CD4-positive, CD25-positive, alpha-beta regulatory T cell (primary cell): ENCODE measurements at regions not wholly inside any gene's neighbourhood (a gene's known extent, or its start where the extent isn't known, plus 50 kb on each side); places are given as distances from the start of the nearest gene placed in this dataset.
A peak's percentile ranks its signal among the peaks of the same experiment; 100 is the strongest.
"Not testable (repeated sequence)": the region's sequence is repeated elsewhere in the genome, so short reads cannot be mapped to it uniquely, and the experiment has no call there.

Experiments used
- ATAC-seq, 2 donors: fragments of 150-1000 bp; cut with Tn5 transposase; one replicate each; pipeline ENCODE4 v1.10.0; 2021; ENCODE audit warnings: low read depth in 2 of 2, moderate number of reproducible peaks in 2 of 2, moderate library complexity in 1 of 2
- DNase-seq, 3 donors: peaks; one replicate each; pipeline versions ENCODE4 v3.0.0 to v3.0.0-alpha.2; 2012 to 2022; ENCODE audit warnings: mixed read lengths in 1 of 3
- H3K27ac ChIP-seq: one replicate; pipeline ENCODE4 v1.7.0; 2013; ENCODE audit warnings: mild to moderate bottlenecking, low read length; ENCODE audit not compliant: insufficient read depth, poor library complexity, severe bottlenecking
- H3K27me3 ChIP-seq: one replicate; pipeline ENCODE4 v1.7.0; 2013; ENCODE audit warnings: low read length; ENCODE audit not compliant: control insufficient read depth, insufficient read depth
- H3K36me3 ChIP-seq: one replicate; pipeline ENCODE4 v1.7.0; 2013; ENCODE audit warnings: mild to moderate bottlenecking, low read length, moderate library complexity; ENCODE audit not compliant: control insufficient read depth, insufficient read depth
- H3K4me1 ChIP-seq: 2 replicates; pipeline ENCODE4 v1.7.0; 2013; ENCODE audit warnings: mild to moderate bottlenecking, low read length; ENCODE audit not compliant: insufficient read depth, control insufficient read depth, poor library complexity, severe bottlenecking
- H3K4me3 ChIP-seq: one replicate; pipeline ENCODE4 v1.7.0; 2013; ENCODE audit warnings: low read depth, mild to moderate bottlenecking, low read length, moderate library complexity
- H3K9me3 ChIP-seq, 2 experiments: 1 replicate in 1 of 2; 2 replicates in 1 of 2; pipeline ENCODE4 v1.7.0; 2013; ENCODE audit warnings: low read length in 2 of 2, mild to moderate bottlenecking in 1 of 2, moderate library complexity in 1 of 2; ENCODE audit not compliant: control insufficient read depth in 2 of 2
- H3K27ac Mint-ChIP-seq, 3 donors: one replicate each; pipeline ENCODE4 v1.8.0; 2020 to 2022; ENCODE audit warnings: mild to moderate bottlenecking in 3 of 3, mixed read lengths in 3 of 3, moderate library complexity in 2 of 3
- H3K27me3 Mint-ChIP-seq: one replicate; pipeline ENCODE4 v1.8.0; 2022; ENCODE audit warnings: mild to moderate bottlenecking, mixed read lengths
- H3K36me3 Mint-ChIP-seq: one replicate; pipeline ENCODE4 v1.8.0; 2020; ENCODE audit warnings: mixed read lengths
- H3K4me1 Mint-ChIP-seq, 4 donors: one replicate each; pipeline ENCODE4 v1.8.0; 2020 to 2022; ENCODE audit warnings: mixed read lengths in 4 of 4, mild to moderate bottlenecking in 1 of 4
- H3K4me3 Mint-ChIP-seq, 4 donors: one replicate each; pipeline ENCODE4 v1.8.0; 2020 to 2022; ENCODE audit warnings: mild to moderate bottlenecking in 4 of 4, mixed read lengths in 4 of 4, moderate library complexity in 3 of 4
- H3K9me3 Mint-ChIP-seq, 7 donors: one replicate each; pipeline ENCODE4 v1.8.0; 2020 to 2022; ENCODE audit warnings: mixed read lengths in 7 of 7, mild to moderate bottlenecking in 3 of 7, moderate library complexity in 2 of 7

DNA sequence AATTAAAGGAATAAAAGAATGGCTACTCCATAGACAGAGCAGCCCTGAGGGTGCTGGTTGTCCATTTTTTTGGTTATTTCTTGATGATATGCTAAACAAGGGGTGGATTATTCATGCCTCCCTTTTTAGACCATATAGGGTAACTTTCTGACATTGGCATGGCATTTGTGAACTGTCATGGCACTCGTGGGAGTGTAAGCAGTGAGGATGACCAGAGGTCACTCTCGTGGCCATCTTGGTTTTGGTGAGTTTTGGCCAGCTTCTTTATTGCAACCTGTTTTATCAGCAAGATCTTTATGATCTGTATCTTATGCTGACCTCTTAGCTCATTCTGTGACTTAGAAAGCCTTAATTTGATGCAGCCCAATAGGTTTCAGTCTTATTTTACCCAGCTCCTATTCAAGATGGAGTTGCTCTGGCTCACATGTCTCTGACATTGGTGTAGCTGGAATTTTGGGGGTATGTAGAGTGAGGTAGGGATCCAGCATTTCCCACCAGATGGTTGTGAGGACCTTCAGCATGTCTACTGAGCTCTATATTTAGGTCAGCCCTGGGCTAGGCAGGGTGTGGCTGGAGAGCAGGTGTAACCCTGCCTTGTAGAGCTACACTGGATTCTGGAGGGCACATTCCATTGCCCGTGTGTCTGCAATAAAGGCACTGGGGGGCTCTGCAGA lies 103.5 kb upstream of the SLC38A2 start:
- Histone ChIP-seq H3K9me3 (no peaks in the 10 kb centered on the region), H3K4me3 (no peak overlapping the region), H3K36me3 (no peaks in the 10 kb centered on the region), H3K4me1 (no peaks in the 10 kb centered on the region), H3K27ac (no peak overlapping the region), H3K27me3 (no peaks in the 10 kb centered on the region)
- DNase-seq (no peak), ATAC-seq (no peak)
- peak overlapping the region in 1 of 3 donors; percentile 51 for H3K27ac Mint-ChIP-seq
- no peak overlapping the region for H3K4me3 Mint-ChIP-seq
- no peaks in the 10 kb centered on the region for H3K27me3 Mint-ChIP-seq
- H3K4me1 Mint-ChIP-seq, result peaks cover 0 to 8% (median 0%) of the 10 kb centered on the region in 4 donors
- H3K36me3 Mint-ChIP-seq, result peaks cover 13% of the 10 kb centered on the region
- peaks cover 0 to 2% (median 0%) of the 10 kb centered on the region in 7 donors for H3K9me3 Mint-ChIP-seq

DNA sequence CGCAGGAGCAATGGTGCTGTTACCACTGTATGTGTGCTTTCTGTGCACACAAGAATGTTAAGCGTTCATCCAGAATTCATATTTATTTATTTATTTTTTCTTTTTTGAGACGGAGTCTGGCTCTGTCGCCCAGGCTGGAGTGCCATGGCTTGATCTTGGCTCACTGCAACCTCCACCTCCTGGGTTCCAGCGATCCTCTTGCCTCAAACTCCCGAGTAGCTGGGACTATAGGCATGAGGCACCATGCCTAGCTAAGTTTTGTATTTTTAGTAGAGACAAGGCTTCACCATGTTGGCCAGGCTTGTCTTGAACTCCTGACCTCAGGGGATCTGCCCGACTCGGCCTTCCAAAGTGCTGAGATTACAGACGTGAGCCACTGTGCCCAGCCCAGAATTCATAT lies 101.8 kb upstream of the SLC38A2 start:
- peaks cover 17% of the 10 kb centered on the region for H3K36me3 Mint-ChIP-seq
- peak overlapping the region in 1 of 3 donors; percentile 58 for H3K27ac Mint-ChIP-seq
- not testable (repeated sequence) for ATAC-seq, H3K9me3 ChIP-seq, H3K27me3 Mint-ChIP-seq, H3K4me1 ChIP-seq, H3K27me3 ChIP-seq, H3K4me3 Mint-ChIP-seq, DNase-seq, H3K36me3 ChIP-seq, H3K9me3 Mint-ChIP-seq, H3K27ac ChIP-seq, H3K4me3 ChIP-seq
- peaks cover 5 to 16% (median 8%) of the 10 kb centered on the region in 4 donors for H3K4me1 Mint-ChIP-seq

DNA sequence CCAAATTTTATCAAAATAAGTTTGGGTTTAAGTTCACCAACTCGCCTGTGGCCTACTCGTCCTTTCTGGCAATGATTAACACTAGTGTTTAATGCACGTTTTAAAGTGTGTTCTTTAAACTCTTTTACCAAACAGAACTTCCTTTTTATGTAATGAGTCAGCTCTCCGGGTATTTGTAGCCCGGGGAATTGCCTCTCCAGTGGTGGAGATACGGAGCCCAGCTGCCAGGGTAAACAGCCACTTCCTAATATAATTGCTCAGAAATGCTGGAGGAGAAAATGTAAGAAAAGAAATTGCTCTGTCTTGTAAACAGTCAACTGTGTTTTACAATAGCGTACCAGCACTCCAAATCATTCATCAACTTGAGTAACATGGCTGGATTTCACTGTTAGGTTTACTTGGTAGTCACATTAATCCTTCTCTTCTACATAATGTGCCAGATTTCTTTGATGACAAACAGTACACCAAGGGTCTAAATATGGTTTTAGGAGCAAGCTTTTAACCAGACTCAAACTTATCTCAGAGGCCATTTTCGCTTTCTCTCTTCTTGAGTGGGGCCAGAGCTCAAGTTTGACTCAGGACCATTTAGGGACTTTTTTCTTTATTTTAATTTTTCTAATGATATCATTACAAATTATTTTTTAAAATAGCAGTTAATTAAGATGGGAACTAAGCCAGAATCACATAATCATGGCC lies 101.2 kb upstream of the SLC38A2 start:
- no peaks in the 10 kb centered on the region for H3K36me3 ChIP-seq
- no peaks in the 10 kb centered on the region for H3K27me3 ChIP-seq
- H3K27ac Mint-ChIP-seq, result peak overlapping the region in 1 of 3 donors; percentile 33
- peaks cover 0 to 2% (median 0%) of the 10 kb centered on the region in 7 donors for H3K9me3 Mint-ChIP-seq
- ATAC-seq, result no peak
- H3K27me3 Mint-ChIP-seq, result no peaks in the 10 kb centered on the region
- H3K4me1 Mint-ChIP-seq, result peaks cover 5 to 16% (median 8%) of the 10 kb centered on the region in 4 donors
- H3K4me3 ChIP-seq, result no peak overlapping the region
- no peak overlapping the region for H3K4me3 Mint-ChIP-seq
- H3K27ac ChIP-seq, result no peak overlapping the region
- no peaks in the 10 kb centered on the region for H3K9me3 ChIP-seq
- peaks cover 13% of the 10 kb centered on the region for H3K36me3 Mint-ChIP-seq
- no peak for DNase-seq
- no peaks in the 10 kb centered on the region for H3K4me1 ChIP-seq

DNA sequence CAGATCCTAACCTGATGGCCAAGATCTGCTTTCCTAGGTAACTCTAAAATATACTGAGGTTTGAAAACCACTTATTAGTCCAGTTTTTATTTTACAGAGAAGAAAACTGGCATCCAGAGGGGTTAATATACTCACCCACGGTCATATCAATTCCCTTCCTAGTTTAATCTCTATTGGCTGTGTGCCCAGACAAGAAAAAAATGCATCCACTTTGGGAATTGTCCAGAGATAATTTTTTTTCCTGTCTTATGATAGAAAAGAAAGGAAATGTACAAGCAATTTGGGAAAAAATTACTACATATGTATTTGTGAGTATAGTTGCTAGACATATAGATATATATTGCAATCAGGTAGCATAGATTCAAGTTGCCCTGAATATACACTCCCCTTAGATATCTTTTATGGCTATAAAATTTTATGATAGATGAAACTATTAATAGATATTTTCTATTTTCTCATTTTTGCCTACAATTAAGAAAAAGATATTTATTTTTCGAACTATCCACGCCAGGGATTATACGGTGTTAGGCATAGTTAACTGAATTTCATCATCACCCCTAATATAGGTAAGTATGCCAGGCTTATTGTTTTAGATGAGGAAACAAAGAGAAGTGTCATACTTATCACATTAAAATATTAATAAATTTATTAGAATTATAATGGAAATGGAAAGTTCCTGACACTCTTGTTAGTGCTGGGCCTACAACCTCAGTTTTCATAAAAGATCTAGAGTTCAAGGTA lies 100.5 kb upstream of the SLC38A2 start:
- ATAC-seq, result no peak
- no peaks in the 10 kb centered on the region for H3K4me1 ChIP-seq
- no peaks in the 10 kb centered on the region for H3K27me3 ChIP-seq
- no peak overlapping the region for H3K27ac Mint-ChIP-seq
- H3K4me1 Mint-ChIP-seq, result peaks cover 5 to 16% (median 8%) of the 10 kb centered on the region in 4 donors
- peaks cover 0 to 2% (median 0%) of the 10 kb centered on the region in 7 donors for H3K9me3 Mint-ChIP-seq
- peaks cover 11% of the 10 kb centered on the region for H3K36me3 Mint-ChIP-seq
- no peaks in the 10 kb centered on the region for H3K9me3 ChIP-seq
- H3K4me3 Mint-ChIP-seq, result no peak overlapping the region
- H3K4me3 ChIP-seq, result no peak overlapping the region
- H3K36me3 ChIP-seq, result no peaks in the 10 kb centered on the region
- no peak overlapping the region for H3K27ac ChIP-seq
- DNase-seq, result no peak
- no peaks in the 10 kb centered on the region for H3K27me3 Mint-ChIP-seq

DNA sequence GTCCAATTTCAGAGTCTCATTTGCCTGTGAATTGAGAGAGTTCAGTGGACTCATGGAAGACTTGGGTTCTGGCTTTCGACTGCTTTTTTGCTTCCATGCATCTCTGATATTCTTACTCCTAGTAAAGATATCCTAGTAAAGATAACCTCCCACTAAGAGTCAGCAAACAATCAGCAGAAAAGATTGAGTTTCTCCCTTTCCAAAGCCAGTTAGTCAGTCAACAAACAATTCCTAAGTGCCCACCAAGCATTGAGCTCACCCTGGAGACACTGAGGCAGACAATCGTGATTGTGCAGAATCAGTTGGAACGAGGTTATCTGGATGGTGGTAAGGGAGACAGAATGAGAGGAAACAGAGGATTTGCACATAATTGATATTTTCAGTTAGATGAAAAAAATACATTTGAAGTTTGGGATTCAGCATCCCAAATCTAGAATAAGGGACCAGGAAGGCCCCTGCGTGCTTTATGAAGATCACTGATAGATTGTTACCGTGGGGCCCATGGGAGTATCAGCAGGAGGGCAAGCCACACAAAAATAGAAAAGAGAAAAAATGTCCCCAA lies 99.7 kb upstream of the SLC38A2 start:
- Histone ChIP-seq H3K4me1 (no peaks in the 10 kb centered on the region), H3K9me3 (no peaks in the 10 kb centered on the region), H3K4me3 (no peak overlapping the region), H3K36me3 (no peaks in the 10 kb centered on the region), H3K27me3 (no peaks in the 10 kb centered on the region), H3K27ac (no peak overlapping the region)
- H3K9me3 Mint-ChIP-seq, result no peaks in the 10 kb centered on the region
- DNase-seq, result no peak
- no peak for ATAC-seq
- peaks cover 5 to 16% (median 8%) of the 10 kb centered on the region in 4 donors for H3K4me1 Mint-ChIP-seq
- H3K4me3 Mint-ChIP-seq, result no peak overlapping the region
- peaks cover 5% of the 10 kb centered on the region for H3K36me3 Mint-ChIP-seq
- no peaks in the 10 kb centered on the region for H3K27me3 Mint-ChIP-seq
- peak overlapping the region in 1 of 3 donors; percentile 14 for H3K27ac Mint-ChIP-seq

DNA sequence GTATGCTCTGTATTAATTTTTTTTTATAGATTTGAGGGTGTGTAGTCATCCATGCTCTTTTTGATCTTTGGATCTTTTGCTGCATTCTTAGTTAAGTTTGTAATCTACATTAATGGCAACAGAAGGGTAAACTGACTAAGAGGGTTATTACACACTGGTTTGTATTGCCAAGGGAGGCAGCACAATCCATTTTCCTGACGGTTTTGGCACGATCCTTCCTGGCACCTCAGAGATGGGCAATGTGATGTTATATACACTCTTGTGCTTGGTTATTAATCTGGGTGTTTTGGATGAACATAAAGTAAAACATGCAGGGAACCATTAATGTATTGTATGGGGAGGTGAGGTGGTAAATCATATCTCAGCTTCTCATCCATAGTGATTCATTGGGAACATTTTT lies 98.8 kb upstream of the SLC38A2 start:
- no peak for DNase-seq
- Histone ChIP-seq H3K4me1 (no peaks in the 10 kb centered on the region), H3K27ac (no peak overlapping the region), H3K36me3 (no peaks in the 10 kb centered on the region), H3K9me3 (no peaks in the 10 kb centered on the region), H3K27me3 (no peaks in the 10 kb centered on the region), H3K4me3 (no peak overlapping the region)
- Mint-ChIP-seq H3K27me3 (peaks cover 2% of the 10 kb centered on the region), H3K9me3 (peaks cover 0 to under 1% (median 0%) of the 10 kb centered on the region in 7 donors), H3K4me3 (no peak overlapping the region), H3K36me3 (peaks cover 8% of the 10 kb centered on the region), H3K4me1 (peaks cover 5 to 15% (median 8%) of the 10 kb centered on the region in 4 donors), H3K27ac (no peak overlapping the region)
- ATAC-seq, result no peak

DNA sequence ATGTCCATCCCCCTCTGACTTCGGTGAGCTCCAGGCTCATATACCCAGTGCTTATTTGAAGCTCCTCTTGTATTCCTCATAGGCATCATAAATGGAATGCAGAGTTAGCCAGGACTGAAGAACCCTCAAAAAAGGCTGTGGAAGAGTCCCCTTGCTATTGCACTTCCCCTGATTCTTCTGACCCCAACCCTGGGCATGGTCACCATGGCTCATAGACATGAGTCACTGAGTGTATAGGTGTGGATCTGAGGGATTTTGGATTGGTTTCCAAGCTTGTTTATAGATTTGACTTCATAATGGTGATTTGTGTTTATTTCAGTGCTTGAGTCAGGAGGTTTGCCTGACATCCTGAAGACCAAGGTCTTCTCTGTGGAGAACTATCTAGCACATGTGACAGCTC lies 98.4 kb upstream of the SLC38A2 start:
- Mint-ChIP-seq H3K4me1 (peaks cover 5 to 13% (median 8%) of the 10 kb centered on the region in 4 donors), H3K36me3 (peaks cover 8% of the 10 kb centered on the region), H3K27me3 (peaks cover 6% of the 10 kb centered on the region), H3K4me3 (no peak overlapping the region), H3K27ac (no peak overlapping the region), H3K9me3 (peaks cover 0 to 1% (median 0%) of the 10 kb centered on the region in 7 donors)
- Histone ChIP-seq H3K36me3 (no peaks in the 10 kb centered on the region), H3K4me1 (no peaks in the 10 kb centered on the region), H3K9me3 (no peaks in the 10 kb centered on the region), H3K27me3 (no peaks in the 10 kb centered on the region), H3K4me3 (no peak overlapping the region), H3K27ac (no peak overlapping the region)
- ATAC-seq (no peak), DNase-seq (no peak)
